DND-41 (cell line): ENCODE measurements at regions not wholly inside any gene's neighbourhood (a gene's known extent, or its start where the extent isn't known, plus 50 kb on each side); places are given as distances from the start of the nearest gene placed in this dataset.

ENCODE experiments used
- ATAC-seq: fragments of 200-7000 bp; cut with Tn5 transposase; 3 replicates; pipeline ENCODE4 v1.9.1; 2021; ENCODE audit warnings: low read depth; ENCODE audit not compliant: insufficient read depth
- DNase-seq: peaks from one replicate; pipeline ENCODE4 v3.0.0-alpha.2; 2020
- H2AFZ ChIP-seq: 2 replicates; pipeline ENCODE4 v1.6.0; 2012; ENCODE audit warnings: low read depth, low read length
- H3K27ac ChIP-seq: 2 replicates; pipeline ENCODE4 v1.5.1; 2012; ENCODE audit warnings: low read length, inconsistent platforms
- H3K27me3 ChIP-seq: fragments of 200-600 bp; sonication (generic); 2 replicates; pipeline ENCODE4 v1.6.0; 2012; ENCODE audit warnings: low read length, mild to moderate bottlenecking, inconsistent platforms; ENCODE audit not compliant: insufficient read depth, poor library complexity
- H3K36me3 ChIP-seq: 2 replicates; pipeline ENCODE4 v1.5.1; 2012; ENCODE audit warnings: low read length, inconsistent platforms; ENCODE audit not compliant: insufficient read depth
- H3K4me1 ChIP-seq: 2 replicates; pipeline ENCODE4 v1.5.1; 2012; ENCODE audit warnings: mild to moderate bottlenecking, low read length; ENCODE audit not compliant: insufficient read depth
- H3K4me2 ChIP-seq: 2 replicates; pipeline ENCODE4 v1.6.0; 2012; ENCODE audit warnings: mild to moderate bottlenecking, moderate library complexity, low read length, inconsistent platforms; ENCODE audit not compliant: insufficient read depth
- H3K4me3 ChIP-seq, 2 experiments: fragments of 200-600 bp in 1 of 2; shearing (Covaris generic) in 1 of 2; 2 replicates each; pipeline ENCODE4 v1.5.1; 2012 to 2016; ENCODE audit warnings: inconsistent platforms in 2 of 2, low read length in 2 of 2, mild to moderate bottlenecking in 2 of 2, low read depth in 1 of 2, moderate library complexity in 1 of 2
- H3K79me2 ChIP-seq: 2 replicates; pipeline ENCODE4 v1.6.0; 2012; ENCODE audit warnings: low read length, inconsistent platforms; ENCODE audit not compliant: insufficient read depth
- H3K9ac ChIP-seq: 2 replicates; pipeline ENCODE4 v1.6.0; 2012; ENCODE audit warnings: low read depth, mild to moderate bottlenecking, inconsistent platforms, low read length, moderate library complexity
- H3K9me3 ChIP-seq: 2 replicates; pipeline ENCODE4 v1.5.1; 2012; ENCODE audit warnings: low read length, moderate library complexity, mild to moderate bottlenecking, inconsistent platforms; ENCODE audit not compliant: insufficient read depth, severe bottlenecking
- H4K20me1 ChIP-seq: 2 replicates; pipeline ENCODE4 v1.6.0; 2012; ENCODE audit warnings: low read length; ENCODE audit not compliant: insufficient read depth
- EZH2 ChIP-seq: IDR thresholded peaks from 3 replicates; pipeline ENCODE4 v1.6.1; 2012; ENCODE audit warnings: borderline replicate concordance, low read depth, mild to moderate bottlenecking, moderate library complexity, low read length, inconsistent platforms; ENCODE audit not compliant: severe bottlenecking
- TF ChIP-seq, protein P1 (sequence below): IDR thresholded peaks from 2 replicates; pipeline ENCODE4 v1.5.1; 2012; ENCODE audit warnings: borderline replicate concordance, low read length, moderate library complexity, mild to moderate bottlenecking; ENCODE audit not compliant: poor library complexity, severe bottlenecking; ENCODE audit errors: extremely low read depth

DNA sequence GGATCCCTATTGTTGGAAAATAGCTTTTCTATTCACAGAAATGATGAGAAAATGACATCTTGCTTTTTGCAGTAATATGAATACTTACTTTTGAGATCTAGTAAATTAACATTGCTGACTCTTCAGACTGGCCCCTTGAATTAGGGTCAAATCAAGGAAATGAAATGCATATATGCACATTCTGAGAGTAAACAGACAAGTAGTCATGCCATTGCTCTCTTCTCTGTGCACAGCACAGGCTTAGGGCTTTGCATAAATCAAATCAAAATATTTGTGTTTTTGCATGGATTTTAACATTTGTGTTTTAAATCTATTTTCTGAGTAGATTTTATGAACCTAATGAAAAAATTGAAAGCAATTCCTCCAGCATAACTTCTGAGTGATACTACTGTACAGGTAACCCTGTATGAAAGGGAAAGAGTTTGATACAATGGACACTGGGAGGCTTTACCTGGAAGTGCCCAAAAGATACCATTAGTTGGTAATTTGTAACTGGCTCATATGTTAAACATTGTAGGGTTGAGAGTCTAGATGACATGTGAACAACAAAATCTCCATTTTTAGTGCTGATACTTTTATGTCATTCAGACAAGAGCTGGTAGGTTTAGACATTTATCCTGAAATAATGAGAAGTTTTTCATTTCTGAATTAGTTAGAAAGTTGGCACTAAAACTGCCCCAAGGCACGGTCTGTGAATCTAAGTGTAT is 280.2 kb upstream of the FBXO33 start:
- Histone ChIP-seq H3K36me3 (no peaks in the 10 kb centered on the region), H3K4me1 (no peaks in the 10 kb centered on the region), H3K79me2 (no peaks in the 10 kb centered on the region), H3K27ac (no peak overlapping the region), H3K27me3 (no peaks in the 10 kb centered on the region), H2AFZ (no peak overlapping the region), H3K9me3 (no peaks in the 10 kb centered on the region), H3K4me2 (no peak overlapping the region), H3K9ac (no peak overlapping the region), H4K20me1 (no peaks in the 10 kb centered on the region), H3K4me3 (no peak overlapping the region)
- no peak for DNase-seq
- ATAC-seq: no peak
- TF ChIP-seq EZH2: no peak
- TF ChIP-seq, protein P1, sequence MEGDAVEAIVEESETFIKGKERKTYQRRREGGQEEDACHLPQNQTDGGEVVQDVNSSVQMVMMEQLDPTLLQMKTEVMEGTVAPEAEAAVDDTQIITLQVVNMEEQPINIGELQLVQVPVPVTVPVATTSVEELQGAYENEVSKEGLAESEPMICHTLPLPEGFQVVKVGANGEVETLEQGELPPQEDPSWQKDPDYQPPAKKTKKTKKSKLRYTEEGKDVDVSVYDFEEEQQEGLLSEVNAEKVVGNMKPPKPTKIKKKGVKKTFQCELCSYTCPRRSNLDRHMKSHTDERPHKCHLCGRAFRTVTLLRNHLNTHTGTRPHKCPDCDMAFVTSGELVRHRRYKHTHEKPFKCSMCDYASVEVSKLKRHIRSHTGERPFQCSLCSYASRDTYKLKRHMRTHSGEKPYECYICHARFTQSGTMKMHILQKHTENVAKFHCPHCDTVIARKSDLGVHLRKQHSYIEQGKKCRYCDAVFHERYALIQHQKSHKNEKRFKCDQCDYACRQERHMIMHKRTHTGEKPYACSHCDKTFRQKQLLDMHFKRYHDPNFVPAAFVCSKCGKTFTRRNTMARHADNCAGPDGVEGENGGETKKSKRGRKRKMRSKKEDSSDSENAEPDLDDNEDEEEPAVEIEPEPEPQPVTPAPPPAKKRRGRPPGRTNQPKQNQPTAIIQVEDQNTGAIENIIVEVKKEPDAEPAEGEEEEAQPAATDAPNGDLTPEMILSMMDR: no peak

GRCh38 chr14:39704594-39704993 is 272.4 kb upstream of the FBXO33 start:
- H4K20me1 ChIP-seq: no peaks in the 10 kb centered on the region
- H3K4me1 ChIP-seq: no peaks in the 10 kb centered on the region
- peaks cover 3% of the 10 kb centered on the region for H3K9me3 ChIP-seq
- no peak overlapping the region for H3K4me3 ChIP-seq
- no peaks in the 10 kb centered on the region for H3K27me3 ChIP-seq
- no peak overlapping the region for H3K27ac ChIP-seq
- TF ChIP-seq, protein P1: no peak
- no peak for TF ChIP-seq EZH2
- no peak overlapping the region for H3K4me2 ChIP-seq
- no peak overlapping the region for H2AFZ ChIP-seq
- H3K36me3 ChIP-seq: no peaks in the 10 kb centered on the region
- H3K79me2 ChIP-seq: no peaks in the 10 kb centered on the region
- no peak overlapping the region for H3K9ac ChIP-seq
- ATAC-seq (no peak), DNase-seq (no peak)

- H3K4me3 ChIP-seq: no peak overlapping the region
- H3K36me3 ChIP-seq: no peaks in the 10 kb centered on the region
- H3K27ac ChIP-seq: no peak overlapping the region
- DNase-seq: no peak
- no peaks in the 10 kb centered on the region for H3K9me3 ChIP-seq
- no peaks in the 10 kb centered on the region for H4K20me1 ChIP-seq
- H2AFZ ChIP-seq: no peak overlapping the region
- TF ChIP-seq EZH2: no peak
- TF ChIP-seq, protein P1: no peak
- no peak overlapping the region for H3K4me2 ChIP-seq
- ATAC-seq: no peak
- no peaks in the 10 kb centered on the region for H3K4me1 ChIP-seq
- no peak overlapping the region for H3K9ac ChIP-seq
- H3K27me3 ChIP-seq: no peaks in the 10 kb centered on the region
- no peaks in the 10 kb centered on the region for H3K79me2 ChIP-seq
Observed at GRCh38 chr14:39694341-39694740, 262.1 kb upstream of the FBXO33 start.
